Thoracic aorta (tissue), 2 donors: ENCODE measurements at regions not wholly inside any gene's neighbourhood (a gene's known extent, or its start where the extent isn't known, plus 50 kb on each side); places are given as distances from the start of the nearest gene placed in this dataset.

Source experiments
- ATAC-seq: fragments of 150-250 bp; one replicate; pipeline ENCODE4 v1.8.0; 2017; ENCODE audit warnings: low read depth; ENCODE audit not compliant: insufficient number of reproducible peaks, low FRiP score
- DNase-seq: peaks from one replicate; pipeline ENCODE4 v3.0.0-alpha.2; 2020; ENCODE audit warnings: low spot score
- H3K27ac ChIP-seq, 2 donors: fragments of 200-600 bp; sonication (generic); 1 replicate in 1 of 2; 2 replicates in 1 of 2; pipeline ENCODE4 v1.5.1; 2016; ENCODE audit warnings: mild to moderate bottlenecking in 2 of 2, moderate library complexity in 2 of 2
- H3K27me3 ChIP-seq: fragments of 200-600 bp; sonication (generic); replicated peaks from 2 replicates; pipeline ENCODE4 v1.6.0; 2016; ENCODE audit warnings: mild to moderate bottlenecking; ENCODE audit not compliant: insufficient read depth
- H3K36me3 ChIP-seq: fragments of 200-600 bp; sonication (generic); one replicate; pipeline ENCODE4 v1.5.1; 2016
- H3K4me1 ChIP-seq, 2 donors: fragments of 200-600 bp; sonication (generic); 1 replicate in 1 of 2; 2 replicates in 1 of 2; pipeline versions ENCODE4 v1.5.1 to v1.6.0; 2016; ENCODE audit warnings: low read depth in 2 of 2, mild to moderate bottlenecking in 1 of 2; ENCODE audit not compliant: control insufficient read depth in 1 of 2
- H3K4me3 ChIP-seq: fragments of 200-600 bp; sonication (generic); 2 replicates; pipeline ENCODE4 v1.5.1; 2016; ENCODE audit warnings: mild to moderate bottlenecking
- H3K9me3 ChIP-seq: fragments of 200-600 bp; sonication (generic); 2 replicates; pipeline ENCODE4 v1.5.1; 2016
- CTCF ChIP-seq: fragments of 200-600 bp; sonication (generic); IDR thresholded peaks from one replicate; pipeline ENCODE4 v1.5.1; 2019; ENCODE audit warnings: antibody characterized with exemption

- Histone ChIP-seq H3K27ac (no peak overlapping the region), H3K9me3 (no peaks in the 10 kb centered on the region), H3K4me3 (no peak overlapping the region), H3K36me3 (no peaks in the 10 kb centered on the region), H3K4me1 (no peaks in the 10 kb centered on the region), H3K27me3 (no peaks in the 10 kb centered on the region)
- no peak for DNase-seq
- no peak for TF ChIP-seq CTCF
- ATAC-seq: no peak
Measured at GRCh38 chr5:155313518-155313917, 300.0 kb downstream of the KIF4B start.

GRCh38 chr5:155316070-155316714 lies 302.6 kb downstream of the KIF4B start:
- Histone ChIP-seq H3K4me1 (no peaks in the 10 kb centered on the region), H3K27me3 (no peaks in the 10 kb centered on the region), H3K27ac (no peak overlapping the region), H3K4me3 (no peak overlapping the region), H3K9me3 (no peaks in the 10 kb centered on the region), H3K36me3 (no peaks in the 10 kb centered on the region)
- TF ChIP-seq CTCF: no peak
- DNase-seq: no peak
- no peak for ATAC-seq

- H3K9me3 ChIP-seq: no peaks in the 10 kb centered on the region
- ATAC-seq: no peak
- no peak overlapping the region for H3K27ac ChIP-seq
Measured at GRCh38 chr5:155332618-155333017, 319.1 kb downstream of the KIF4B start.

GRCh38 chr5:155342956-155343355 lies 329.4 kb downstream of the KIF4B start:
- Histone ChIP-seq H3K27me3 (no peaks in the 10 kb centered on the region), H3K36me3 (no peaks in the 10 kb centered on the region), H3K27ac (no peak overlapping the region), H3K4me1 (no peaks in the 10 kb centered on the region), H3K9me3 (no peaks in the 10 kb centered on the region), H3K4me3 (no peak overlapping the region)
- DNase-seq: no peak
- no peak for ATAC-seq
- no peak for TF ChIP-seq CTCF

More at GRCh38 chr5:155332618-155333017, 319.1 kb downstream of the KIF4B start:
- Histone ChIP-seq H3K36me3 (no peaks in the 10 kb centered on the region), H3K4me3 (no peak overlapping the region), H3K4me1 (no peaks in the 10 kb centered on the region), H3K27me3 (no peaks in the 10 kb centered on the region)
- TF ChIP-seq CTCF: no peak
- no peak for DNase-seq

- TF ChIP-seq CTCF: no peak
- no peak for DNase-seq
- no peaks in the 10 kb centered on the region for H3K4me1 ChIP-seq
- ATAC-seq: no peak
- H3K36me3 ChIP-seq: no peaks in the 10 kb centered on the region
- H3K4me3 ChIP-seq: no peak overlapping the region
- no peak overlapping the region for H3K27ac ChIP-seq
- H3K9me3 ChIP-seq: no peaks in the 10 kb centered on the region
- no peaks in the 10 kb centered on the region for H3K27me3 ChIP-seq
Measured at GRCh38 chr5:155343468-155343867, 329.9 kb downstream of the KIF4B start.
